GM19035 (cell line): ENCODE measurements at regions not wholly inside any gene's neighbourhood (a gene's known extent, or its start where the extent isn't known, plus 50 kb on each side); places are given as distances from the start of the nearest gene placed in this dataset.

ENCODE experiments used
- ATAC-seq: cut with Tn5 transposase; IDR thresholded peaks from one replicate; pipeline ENCODE4 v1.9.1; 2021; ENCODE audit not compliant: unreplicated experiment

GRCh38 chr1:187294421-187295201 lies 465.9 kb downstream of the PLA2G4A start:
- ATAC-seq = no peak

- ATAC-seq = no peak
These were observed 471.3 kb downstream of the PLA2G4A start for GRCh38 chr1:187300081-187300480.

GRCh38 chr1:187306710-187307415 lies 478.1 kb downstream of the PLA2G4A start:
- no peak for ATAC-seq

GRCh38 chr1:187310038-187310631 lies 481.4 kb downstream of the PLA2G4A start:
- no peak for ATAC-seq

- no peak for ATAC-seq
These were observed 484.4 kb downstream of the PLA2G4A start for GRCh38 chr1:187313115-187313514.

- ATAC-seq = no peak
These were observed 497.8 kb downstream of the PLA2G4A start for GRCh38 chr1:187326557-187326956.

- ATAC-seq = no peak
These were observed 507.9 kb downstream of the PLA2G4A start for GRCh38 chr1:187336441-187337168.

- no peak for ATAC-seq
These were observed 510.1 kb downstream of the PLA2G4A start for GRCh38 chr1:187338762-187339412.

- no peak for ATAC-seq
These were observed 513.7 kb downstream of the PLA2G4A start for GRCh38 chr1:187342495-187342894.

- ATAC-seq = no peak
These were observed 545.3 kb downstream of the PLA2G4A start for GRCh38 chr1:187374082-187374481.

- ATAC-seq = no peak
These were observed 546.0 kb downstream of the PLA2G4A start for GRCh38 chr1:187374742-187375141.

GRCh38 chr1:187383366-187383765 lies 554.6 kb downstream of the PLA2G4A start:
- no peak for ATAC-seq

GRCh38 chr1:187384504-187384903 lies 555.8 kb downstream of the PLA2G4A start:
- ATAC-seq = peak; percentile 95

- ATAC-seq = no peak
These were observed 561.6 kb downstream of the PLA2G4A start for GRCh38 chr1:187390215-187390818.

- no peak for ATAC-seq
These were observed 567.5 kb downstream of the PLA2G4A start for GRCh38 chr1:187396226-187396625.

- no peak for ATAC-seq
These were observed 568.4 kb downstream of the PLA2G4A start for GRCh38 chr1:187396929-187397796.

- no peak for ATAC-seq
These were observed 579.7 kb downstream of the PLA2G4A start for GRCh38 chr1:187408212-187409004.

- no peak for ATAC-seq
These were observed 580.6 kb downstream of the PLA2G4A start for GRCh38 chr1:187409341-187409740.

- peak; percentile 50 for ATAC-seq
These were observed 582.4 kb downstream of the PLA2G4A start for GRCh38 chr1:187411118-187411517.
